HEK293 (cell line): ENCODE measurements at regions not wholly inside any gene's neighbourhood (a gene's known extent, or its start where the extent isn't known, plus 50 kb on each side); places are given as distances from the start of the nearest gene placed in this dataset.

ENCODE experiments used
- TSHZ1 ChIP-seq: fragments of 450-650 bp; formaldehyde crosslinking; IDR thresholded peaks from 2 replicates; pipeline ENCODE4 v1.5.1; 2016; ENCODE audit warnings: missing biosample characterization, missing genetic modification characterization, borderline replicate concordance
- ZBTB48 ChIP-seq: fragments of 450-650 bp; formaldehyde crosslinking; IDR thresholded peaks from 2 replicates; pipeline ENCODE4 v1.5.1; 2016; ENCODE audit warnings: missing biosample characterization, missing genetic modification characterization
- ZNF121 ChIP-seq: fragments of 450-650 bp; formaldehyde crosslinking; IDR thresholded peaks from 2 replicates; pipeline ENCODE4 v1.5.1; 2016; ENCODE audit warnings: missing biosample characterization, missing genetic modification characterization
- ZNF155 ChIP-seq: fragments of 450-650 bp; formaldehyde crosslinking; IDR thresholded peaks from 2 replicates; pipeline ENCODE4 v1.5.1; 2016; ENCODE audit warnings: missing biosample characterization, missing genetic modification characterization
- ZNF175 ChIP-seq: fragments of 450-650 bp; formaldehyde crosslinking; IDR thresholded peaks from 2 replicates; pipeline ENCODE4 v1.5.1; 2016; ENCODE audit warnings: missing biosample characterization, missing genetic modification characterization
- ZNF248 ChIP-seq: fragments of 450-650 bp; formaldehyde crosslinking; IDR thresholded peaks from 2 replicates; pipeline ENCODE4 v1.5.1; 2017; ENCODE audit warnings: missing biosample characterization, missing genetic modification characterization
- ZNF510 ChIP-seq: fragments of 450-650 bp; formaldehyde crosslinking; IDR thresholded peaks from 2 replicates; pipeline ENCODE4 v1.5.1; 2018; ENCODE audit warnings: mild to moderate bottlenecking, missing genetic modification characterization, missing biosample characterization; ENCODE audit not compliant: insufficient replicate concordance
- ZNF707 ChIP-seq: fragments of 450-650 bp; formaldehyde crosslinking; IDR thresholded peaks from 2 replicates; pipeline ENCODE4 v1.5.1; 2016; ENCODE audit warnings: missing biosample characterization, missing genetic modification characterization
- ZSCAN5A ChIP-seq: fragments of 450-650 bp; formaldehyde crosslinking; IDR thresholded peaks from 2 replicates; pipeline ENCODE4 v1.5.1; 2016; ENCODE audit warnings: missing biosample characterization, missing genetic modification characterization
- TF ChIP-seq, protein P1 (sequence below): fragments of 450-650 bp; formaldehyde crosslinking; IDR thresholded peaks from 2 replicates; pipeline ENCODE4 v1.5.1; 2016; ENCODE audit warnings: missing biosample characterization, missing genetic modification characterization

GRCh38 chr12:102317155-102317554 lies 119.5 kb upstream of the PMCH start:
- TF ChIP-seq ZNF121 (tag by site-specific recombination) (no peak), ZNF248 (no peak), ZNF707 (tag by site-specific recombination) (no peak), ZNF510 (tag by site-specific recombination) (no peak), ZBTB48 (tag by site-specific recombination) (no peak), ZNF155 (tag by site-specific recombination) (no peak), ZSCAN5A (tag by site-specific recombination) (no peak), ZNF175 (tag by site-specific recombination) (no peak), TSHZ1 (no peak)
- TF ChIP-seq, protein P1, sequence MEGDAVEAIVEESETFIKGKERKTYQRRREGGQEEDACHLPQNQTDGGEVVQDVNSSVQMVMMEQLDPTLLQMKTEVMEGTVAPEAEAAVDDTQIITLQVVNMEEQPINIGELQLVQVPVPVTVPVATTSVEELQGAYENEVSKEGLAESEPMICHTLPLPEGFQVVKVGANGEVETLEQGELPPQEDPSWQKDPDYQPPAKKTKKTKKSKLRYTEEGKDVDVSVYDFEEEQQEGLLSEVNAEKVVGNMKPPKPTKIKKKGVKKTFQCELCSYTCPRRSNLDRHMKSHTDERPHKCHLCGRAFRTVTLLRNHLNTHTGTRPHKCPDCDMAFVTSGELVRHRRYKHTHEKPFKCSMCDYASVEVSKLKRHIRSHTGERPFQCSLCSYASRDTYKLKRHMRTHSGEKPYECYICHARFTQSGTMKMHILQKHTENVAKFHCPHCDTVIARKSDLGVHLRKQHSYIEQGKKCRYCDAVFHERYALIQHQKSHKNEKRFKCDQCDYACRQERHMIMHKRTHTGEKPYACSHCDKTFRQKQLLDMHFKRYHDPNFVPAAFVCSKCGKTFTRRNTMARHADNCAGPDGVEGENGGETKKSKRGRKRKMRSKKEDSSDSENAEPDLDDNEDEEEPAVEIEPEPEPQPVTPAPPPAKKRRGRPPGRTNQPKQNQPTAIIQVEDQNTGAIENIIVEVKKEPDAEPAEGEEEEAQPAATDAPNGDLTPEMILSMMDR (tag by site-specific recombination), result no peak
